WTC11 (cell line): ENCODE measurements at regions not wholly inside any gene's neighbourhood (a gene's known extent, or its start where the extent isn't known, plus 50 kb on each side); places are given as distances from the start of the nearest gene placed in this dataset.

Experiments
- ATAC-seq: fragments of 200-7000 bp; cut with Tn5 transposase; 2 replicates; pipeline ENCODE4 v1.10.0; 2021; ENCODE audit warnings: mild to moderate bottlenecking, moderate library complexity
- CTCF ChIA-PET: fragments of 300-600 bp; sonication (Branson Sonifier 250); formaldehyde crosslinking; loops from one replicate; lab custom pipeline; 2021; ENCODE audit warnings: antibody characterized with exemption; lab: Charles Lee
- POLR2A ChIA-PET: fragments of 350-600 bp; sonication (Branson Sonifier 250); formaldehyde crosslinking; loops from one replicate; lab custom pipeline; 2021; ENCODE audit warnings: antibody characterized with exemption; lab: Charles Lee
- DNase-seq: peaks from one replicate; pipeline ENCODE4 v3.0.0; 2021; ENCODE audit warnings: low spot score
- H3K27ac Mint-ChIP-seq: 2 replicates; pipeline ENCODE4 v1.8.0; 2021; ENCODE audit warnings: mixed read lengths
- H3K27me3 Mint-ChIP-seq: 2 replicates; pipeline ENCODE4 v1.8.0; 2021; ENCODE audit warnings: low read depth, mild to moderate bottlenecking, moderate library complexity, mixed read lengths
- H3K36me3 Mint-ChIP-seq: 2 replicates; pipeline ENCODE4 v1.8.0; 2021; ENCODE audit warnings: mixed read lengths
- H3K4me1 Mint-ChIP-seq: 2 replicates; pipeline ENCODE4 v1.8.0; 2022; ENCODE audit warnings: mixed read lengths
- H3K4me3 Mint-ChIP-seq: 2 replicates; pipeline ENCODE4 v1.8.0; 2021; ENCODE audit warnings: mild to moderate bottlenecking, moderate library complexity, mixed read lengths
- H3K9me3 Mint-ChIP-seq: 2 replicates; pipeline ENCODE4 v1.8.0; 2021; ENCODE audit warnings: mixed read lengths
- ATF2 ChIP-seq: sonication (generic); formaldehyde crosslinking; IDR thresholded peaks from 2 replicates; pipeline ENCODE4 v1.8.1; 2022; ENCODE audit warnings: low read depth, missing genetic modification reagents, borderline replicate concordance
- E2F1 ChIP-seq: sonication (generic); formaldehyde crosslinking; IDR thresholded peaks from 2 replicates; pipeline ENCODE4 v1.8.0; 2022; ENCODE audit warnings: mild to moderate bottlenecking, missing genetic modification reagents
- EMX1 ChIP-seq: fragments of 250-450 bp; sonication (Bioruptor Pico); IDR thresholded peaks from 2 replicates; pipeline ENCODE4 v1.8.0; 2021; ENCODE audit warnings: mild to moderate bottlenecking
- ESRRA ChIP-seq: sonication (generic); formaldehyde crosslinking; IDR thresholded peaks from 2 replicates; pipeline ENCODE4 v1.8.1; 2022; ENCODE audit warnings: mild to moderate bottlenecking, missing genetic modification reagents, borderline replicate concordance
- FOXP1 ChIP-seq: sonication (generic); formaldehyde crosslinking; IDR thresholded peaks from 2 replicates; pipeline ENCODE4 v1.8.0; 2022; ENCODE audit warnings: missing genetic modification reagents, mild to moderate bottlenecking, moderate library complexity, borderline replicate concordance
- GABPB1 ChIP-seq: sonication (generic); formaldehyde crosslinking; IDR thresholded peaks from 2 replicates; pipeline ENCODE4 v1.8.1; 2023; ENCODE audit warnings: mild to moderate bottlenecking, missing genetic modification reagents
- GTF2I ChIP-seq: fragments of 250-450 bp; sonication (Bioruptor Pico); conservative IDR thresholded peaks from 2 replicates; pipeline ENCODE4 v1.4.0; 2021; ENCODE audit warnings: mild to moderate bottlenecking
- IRF2 ChIP-seq: sonication (generic); formaldehyde crosslinking; IDR thresholded peaks from 2 replicates; pipeline ENCODE4 v1.8.0; 2022; ENCODE audit warnings: low read depth, missing genetic modification reagents, borderline replicate concordance
- KAT7 ChIP-seq: sonication (generic); formaldehyde crosslinking; IDR thresholded peaks from 2 replicates; pipeline ENCODE4 v1.8.1; 2023; ENCODE audit warnings: missing genetic modification reagents, mild to moderate bottlenecking, borderline replicate concordance
- MAX ChIP-seq: sonication (generic); formaldehyde crosslinking; IDR thresholded peaks from 2 replicates; pipeline ENCODE4 v1.8.0; 2022; ENCODE audit warnings: mild to moderate bottlenecking, missing genetic modification reagents
- NR2C2 ChIP-seq: sonication (generic); formaldehyde crosslinking; IDR thresholded peaks from 2 replicates; pipeline ENCODE4 v1.8.0; 2022; ENCODE audit warnings: mild to moderate bottlenecking, missing genetic modification reagents
- SMAD4 ChIP-seq: sonication (generic); formaldehyde crosslinking; IDR thresholded peaks from 2 replicates; pipeline ENCODE4 v1.8.0; 2022; ENCODE audit warnings: mild to moderate bottlenecking, missing genetic modification reagents
- TEAD4 ChIP-seq: sonication (generic); formaldehyde crosslinking; IDR thresholded peaks from 2 replicates; pipeline ENCODE4 v1.8.0; 2022; ENCODE audit warnings: mild to moderate bottlenecking, missing genetic modification reagents
- USF2 ChIP-seq: sonication (generic); formaldehyde crosslinking; IDR thresholded peaks from 2 replicates; pipeline ENCODE4 v1.8.1; 2023; ENCODE audit warnings: mild to moderate bottlenecking, missing genetic modification reagents, moderate library complexity
- ZMAT4 ChIP-seq: fragments of 250-450 bp; sonication (Bioruptor Pico); IDR thresholded peaks from 2 replicates; pipeline ENCODE4 v1.9.0; 2021; ENCODE audit warnings: mild to moderate bottlenecking
- ZNF416 ChIP-seq: fragments of 250-450 bp; sonication (Bioruptor Pico); IDR thresholded peaks from 2 replicates; pipeline ENCODE4 v1.9.0; 2021; ENCODE audit warnings: mild to moderate bottlenecking, inconsistent platforms
- ZNF423 ChIP-seq: fragments of 250-450 bp; sonication (Bioruptor Pico); IDR thresholded peaks from 2 replicates; pipeline ENCODE4 v2.1.2; 2022; ENCODE audit warnings: mild to moderate bottlenecking, moderate library complexity
- ZNF671 ChIP-seq: fragments of 250-450 bp; sonication (Bioruptor Pico); IDR thresholded peaks from 2 replicates; pipeline ENCODE4 v1.8.0; 2021; ENCODE audit warnings: mild to moderate bottlenecking

- DNase-seq = no peak
- no peak for TF ChIP-seq ATF2 (CRISPR knock-in tag)
- no peak for TF ChIP-seq NR2C2 (CRISPR knock-in tag)
- TF ChIP-seq ZNF423 (CRISPR knock-in tag) = no peak
- TF ChIP-seq E2F1 (CRISPR knock-in tag) = no peak
- no peak for TF ChIP-seq FOXP1 (CRISPR knock-in tag)
- no peak for TF ChIP-seq MAX (CRISPR knock-in tag)
- TF ChIP-seq TEAD4 (CRISPR knock-in tag) = no peak
- no peak for TF ChIP-seq KAT7 (CRISPR knock-in tag)
- TF ChIP-seq GTF2I (CRISPR knock-in tag) = no peak
- TF ChIP-seq ZNF671 = no peak
- TF ChIP-seq ZNF416 = no peak
- no peak for TF ChIP-seq ESRRA (CRISPR knock-in tag)
- no peak for TF ChIP-seq USF2 (CRISPR knock-in tag)
- no peak for TF ChIP-seq EMX1 (CRISPR knock-in tag)
- TF ChIP-seq IRF2 = no peak
- TF ChIP-seq, all 79 proteins: peak for 0
- CTCF ChIA-PET = interaction anchor here (1.1 to 1.4 kb wide), 2 partner anchors 246 to 1220 kb away, joined by 3 to 4 read pairs; no protein-coding TSS in a partner anchor
- ATAC-seq = no peak
- H3K9me3 Mint-ChIP-seq = peaks cover 6% of the 10 kb centered on the region
- no peaks in the 10 kb centered on the region for H3K4me1 Mint-ChIP-seq
- no peak overlapping the region for H3K4me3 Mint-ChIP-seq
- no peaks in the 10 kb centered on the region for H3K27me3 Mint-ChIP-seq
- H3K27ac Mint-ChIP-seq = no peak overlapping the region
- H3K36me3 Mint-ChIP-seq = no peaks in the 10 kb centered on the region
- POLR2A ChIA-PET = no interaction called here
These were observed 288.7 kb downstream of the CD109 start for GRCh38 chr6:73984571-73985210.

GRCh38 chr6:73983367-73983766 lies 287.4 kb downstream of the CD109 start:
- ATAC-seq = no peak
- Mint-ChIP-seq H3K27me3 (no peaks in the 10 kb centered on the region), H3K9me3 (no peaks in the 10 kb centered on the region), H3K36me3 (no peaks in the 10 kb centered on the region), H3K4me3 (no peak overlapping the region)
- POLR2A ChIA-PET = no interaction called here
- no peak for DNase-seq
- no peak for TF ChIP-seq GABPB1 (CRISPR knock-in tag)
- TF ChIP-seq, all 79 proteins: peak for 0
- no peak overlapping the region for H3K27ac Mint-ChIP-seq
- no peaks in the 10 kb centered on the region for H3K4me1 Mint-ChIP-seq
- CTCF ChIA-PET = interaction anchor here (0.6 to 1.4 kb wide), 3 partner anchors 12 to 1225 kb away, joined by 3 to 5 read pairs (median 4); no protein-coding TSS in a partner anchor

- H3K27ac Mint-ChIP-seq = no peak overlapping the region
- H3K9me3 Mint-ChIP-seq = peaks cover 5% of the 10 kb centered on the region
- H3K36me3 Mint-ChIP-seq = no peaks in the 10 kb centered on the region
- no peaks in the 10 kb centered on the region for H3K4me1 Mint-ChIP-seq
- H3K27me3 Mint-ChIP-seq = no peaks in the 10 kb centered on the region
- POLR2A ChIA-PET = interaction anchor here (0.5 kb wide), 1 partner anchor 16 kb away, joined by 3 read pairs; no protein-coding TSS in a partner anchor
- DNase-seq (no peak), ATAC-seq (no peak)
- TF ChIP-seq SMAD4 (CRISPR knock-in tag) (no peak), ZMAT4 (CRISPR knock-in tag) (no peak)
- TF ChIP-seq, all 79 proteins: peak for 0
- no peak overlapping the region for H3K4me3 Mint-ChIP-seq
- CTCF ChIA-PET = interaction anchor here (0.8 kb wide), 1 partner anchor 11 kb away, joined by 3 read pairs; no protein-coding TSS in a partner anchor
These were observed 284.1 kb downstream of the CD109 start for GRCh38 chr6:73980096-73980495.
